H1 (cell line): ENCODE measurements at regions not wholly inside any gene's neighbourhood (a gene's known extent, or its start where the extent isn't known, plus 50 kb on each side); places are given as distances from the start of the nearest gene placed in this dataset.

ENCODE experiments used
- CTCF ChIA-PET: fragments of 300-600 bp; sonication (Branson Sonifier 250); formaldehyde crosslinking; loops from one replicate; lab custom pipeline; 2021; ENCODE audit not compliant: partially characterized antibody; lab: Charles Lee
- POLR2A ChIA-PET: fragments of 300-600 bp; sonication (Branson Sonifier 250); formaldehyde crosslinking; loops from one replicate; lab custom pipeline; 2021; ENCODE audit warnings: inconsistent platforms; ENCODE audit not compliant: partially characterized antibody; lab: Charles Lee
- DNase-seq, 2 experiments: peaks; one replicate each; pipeline versions ENCODE4 v3.0.0 to v3.0.0-alpha.2; 2010 to 2022; ENCODE audit warnings: low spot score in 2 of 2, low read depth in 1 of 2, mixed read lengths in 1 of 2
- FAIRE-seq: peaks from 2 replicates; lab custom pipeline; 2011; peaks lifted over from hg19 to GRCh38; lab: Jason Lieb, UNC
- H2AFZ ChIP-seq: 2 replicates; pipeline ENCODE4 v1.8.1; 2012; ENCODE audit warnings: low read length, inconsistent platforms
- H2AK5ac ChIP-seq: 2 replicates; pipeline ENCODE4 v1.6.1; 2013; ENCODE audit warnings: low read depth, low read length
- H2BK120ac ChIP-seq: replicated peaks from 2 replicates; pipeline ENCODE3; 2013; ENCODE audit warnings: low read depth, low read length, inconsistent platforms
- H2BK12ac ChIP-seq: 2 replicates; pipeline ENCODE4 v1.6.1; 2013; ENCODE audit warnings: low read depth, low read length
- H2BK15ac ChIP-seq: 2 replicates; pipeline ENCODE4 v1.6.1; 2013; ENCODE audit warnings: low read length
- H2BK20ac ChIP-seq: 2 replicates; pipeline ENCODE4 v1.6.1; 2013; ENCODE audit warnings: low read length
- H2BK5ac ChIP-seq: 2 replicates; pipeline ENCODE4 v1.6.1; 2013; ENCODE audit warnings: low read depth, low read length
- H3K14ac ChIP-seq: 2 replicates; pipeline ENCODE4 v1.6.1; 2013; ENCODE audit warnings: inconsistent platforms; ENCODE audit not compliant: insufficient read length
- H3K18ac ChIP-seq: 2 replicates; pipeline ENCODE4 v1.6.1; 2013; ENCODE audit warnings: low read length; ENCODE audit errors: extremely low read depth
- H3K23ac ChIP-seq: 2 replicates; pipeline ENCODE4 v1.6.1; 2013; ENCODE audit warnings: inconsistent platforms; ENCODE audit not compliant: insufficient read length
- H3K23me2 ChIP-seq: 2 replicates; pipeline ENCODE4 v1.6.1; 2013; ENCODE audit warnings: low read depth, low read length
- H3K27ac ChIP-seq: 2 replicates; pipeline ENCODE4 v1.6.1; 2011; ENCODE audit warnings: low read depth, low read length, inconsistent platforms
- H3K27me3 ChIP-seq, 4 experiments: replicated peaks in 1 of 4; 1 replicate in 1 of 4; 2 replicates in 3 of 4; pipeline versions ENCODE4 v1.6.1 to v1.8.1; 2011 to 2013; ENCODE audit warnings: low read length in 3 of 4, mild to moderate bottlenecking in 3 of 4, inconsistent platforms in 2 of 4, mixed read lengths in 2 of 4, moderate library complexity in 1 of 4; ENCODE audit not compliant: control insufficient read depth in 3 of 4, insufficient read depth in 3 of 4; ENCODE audit errors: extremely low read depth in 1 of 4
- H3K36me3 ChIP-seq, 4 experiments: 2 replicates each; pipeline versions ENCODE4 v1.6.1 to v1.8.1; 2011 to 2013; ENCODE audit warnings: mild to moderate bottlenecking in 4 of 4, low read length in 3 of 4, moderate library complexity in 2 of 4, control low read depth in 1 of 4, inconsistent platforms in 1 of 4; ENCODE audit not compliant: insufficient read depth in 4 of 4, control insufficient read depth in 2 of 4
- H3K4ac ChIP-seq: replicated peaks from 2 replicates; pipeline ENCODE3; 2013; ENCODE audit warnings: low read length, low read depth, mixed read lengths, inconsistent platforms; ENCODE audit not compliant: insufficient read length
- H3K4me1 ChIP-seq, 4 experiments: replicated peaks in 1 of 4; 1 replicate in 1 of 4; 2 replicates in 3 of 4; pipeline versions ENCODE4 v1.6.1 to v1.8.1; 2011 to 2013; ENCODE audit warnings: low read length in 3 of 4, inconsistent platforms in 2 of 4, mixed read lengths in 1 of 4; ENCODE audit not compliant: insufficient read depth in 4 of 4, control insufficient read depth in 3 of 4
- H3K4me2 ChIP-seq, 2 experiments: 2 replicates each; pipeline versions ENCODE4 v1.6.1 to v1.8.1; 2011 to 2013; ENCODE audit warnings: low read depth in 2 of 2, low read length in 2 of 2, control low read depth in 1 of 2, inconsistent platforms in 1 of 2, mild to moderate bottlenecking in 1 of 2; ENCODE audit not compliant: insufficient read depth in 1 of 2
- H3K4me3 ChIP-seq, 4 experiments: fragments of 200-600, 300-600 bp in 1 of 4; sonication (generic), shearing (Covaris generic), sonication (Bioruptor Twin) in 1 of 4; 2 replicates each; pipeline versions ENCODE4 v1.5.1 to v1.8.1; 2011 to 2016; ENCODE audit warnings: low read length in 4 of 4, low read depth in 3 of 4, control low read depth in 2 of 4, inconsistent platforms in 2 of 4, mild to moderate bottlenecking in 2 of 4, mixed read lengths in 1 of 4, moderate library complexity in 1 of 4; ENCODE audit not compliant: insufficient read depth in 2 of 4; ENCODE audit errors: extremely low read depth in 1 of 4
- H3K56ac ChIP-seq: replicated peaks from 2 replicates; pipeline ENCODE3; 2013; ENCODE audit warnings: low read depth, mild to moderate bottlenecking, mixed read lengths, low read length, inconsistent platforms; ENCODE audit not compliant: insufficient read length
- H3K79me1 ChIP-seq: 2 replicates; pipeline ENCODE4 v1.6.1; 2013; ENCODE audit warnings: low read depth, low read length, control low read depth
- H3K79me2 ChIP-seq, 2 experiments: 2 replicates each; pipeline versions ENCODE4 v1.6.1 to v1.8.1; 2012 to 2013; ENCODE audit warnings: low read length in 2 of 2, mild to moderate bottlenecking in 2 of 2, inconsistent platforms in 1 of 2; ENCODE audit not compliant: insufficient read depth in 2 of 2, control insufficient read depth in 1 of 2
- H3K9ac ChIP-seq, 4 experiments: replicated peaks in 1 of 4; 1 replicate in 1 of 4; 2 replicates in 3 of 4; pipeline versions ENCODE4 v1.6.1 to v1.8.1; 2011 to 2013; ENCODE audit warnings: low read depth in 3 of 4, low read length in 3 of 4, control low read depth in 2 of 4, mild to moderate bottlenecking in 2 of 4, moderate library complexity in 2 of 4, inconsistent platforms in 1 of 4; ENCODE audit errors: extremely low read depth in 1 of 4
- H3K9me3 ChIP-seq, 2 experiments: 2 replicates each; pipeline versions ENCODE4 v1.6.1 to v1.8.1; 2012 to 2013; ENCODE audit warnings: mild to moderate bottlenecking in 2 of 2, moderate library complexity in 2 of 2, control low read depth in 1 of 2, inconsistent platforms in 1 of 2, low read depth in 1 of 2, low read length in 1 of 2, mixed read lengths in 1 of 2; ENCODE audit not compliant: insufficient read depth in 2 of 2
- H4K20me1 ChIP-seq, 2 experiments: replicated peaks in 1 of 2; 2 replicates each; pipeline versions ENCODE3 to v1.8.1; 2011 to 2013; ENCODE audit warnings: inconsistent platforms in 2 of 2, low read length in 2 of 2, mild to moderate bottlenecking in 1 of 2; ENCODE audit not compliant: insufficient read depth in 2 of 2, control insufficient read depth in 1 of 2
- H4K5ac ChIP-seq: 2 replicates; pipeline ENCODE4 v1.6.1; 2013; ENCODE audit warnings: low read length, low read depth, mixed read lengths, inconsistent platforms; ENCODE audit not compliant: insufficient read length
- H4K8ac ChIP-seq: 2 replicates; pipeline ENCODE4 v1.8.0; 2013; ENCODE audit warnings: mild to moderate bottlenecking, moderate library complexity, low read length, inconsistent platforms; ENCODE audit not compliant: insufficient read depth; ENCODE audit errors: extremely low read depth
- H4K91ac ChIP-seq: replicated peaks from 2 replicates; pipeline ENCODE3; 2013; ENCODE audit warnings: low read length, mixed read lengths, inconsistent platforms; ENCODE audit not compliant: insufficient read length
- ASH2L ChIP-seq: fragments of 200-600, 300-600 bp; sonication (generic); IDR thresholded peaks from one replicate; pipeline ENCODE4 v1.7.1; 2017; ENCODE audit warnings: low read length
- MAX ChIP-seq: IDR thresholded peaks from 2 replicates; pipeline ENCODE4 v1.6.1; 2012; ENCODE audit warnings: inconsistent platforms
- POLR2A ChIP-seq, 2 experiments: IDR thresholded peaks; 1 replicate in 1 of 2; 2 replicates in 1 of 2; pipeline ENCODE4 v1.6.1; 2011; ENCODE audit warnings: low read depth in 2 of 2, low read length in 2 of 2, mild to moderate bottlenecking in 2 of 2; ENCODE audit errors: control extremely low read depth in 1 of 2
- RBBP5 ChIP-seq: IDR thresholded peaks from 2 replicates; pipeline ENCODE4 v1.7.1; 2012; ENCODE audit warnings: low read depth, mild to moderate bottlenecking, inconsistent platforms, low read length, moderate library complexity, borderline replicate concordance
- TCF12 ChIP-seq: IDR thresholded peaks from 2 replicates; pipeline ENCODE4 v1.6.1; 2011; ENCODE audit warnings: low read depth, mild to moderate bottlenecking, low read length
- WGBS, 2 experiments: shearing (Covaris generic) in 1 of 2; methylation state at CpG; one replicate each; pipeline versions ENCODE4 v1.1.6 to v1.1.7; 2013 to 2015; ENCODE audit warnings: low lambda C conversion rate in 2 of 2, mixed read lengths in 2 of 2, inconsistent platforms in 1 of 2, low coverage in 1 of 2, missing lambda C conversion rate in 1 of 2; ENCODE audit not compliant: insufficient replicate concordance in 2 of 2, insufficient coverage in 1 of 2, insufficient read length in 1 of 2; ENCODE audit errors: extremely low coverage in 1 of 2, missing lambda C conversion rate in 1 of 2; 5-methylcytosine and 5-hydroxymethylcytosine counted together

- CTCF ChIA-PET = interaction anchor here (1.1 to 2.1 kb wide), 4 partner anchors 14 to 246 kb away, joined by 3 to 6 read pairs (median 4); no protein-coding TSS in a partner anchor
- TF ChIP-seq MAX (no peak), POLR2A (IDR thresholded peaks at IDR 0.05; ENCODE audit: control extremely low read depth in 1 of 2, low read depth in 2 of 2, low read length in 2 of 2) (no peak), ASH2L (no peak), TCF12 (no peak), RBBP5 (no peak)
- TF ChIP-seq, all 59 proteins: peak for 0
- Histone ChIP-seq H2BK12ac (no peak overlapping the region), H3K23ac (no peak overlapping the region), H2AFZ (no peak overlapping the region), H2BK5ac (no peak overlapping the region), H4K5ac (no peak overlapping the region), H3K14ac (no peak overlapping the region), H4K20me1 (no peaks in the 10 kb centered on the region), H4K8ac (no peak overlapping the region), H3K27me3 (no peaks in the 10 kb centered on the region), H2BK120ac (no peak overlapping the region), H3K79me2 (no peaks in the 10 kb centered on the region), H2AK5ac (no peak overlapping the region), H3K56ac (no peak overlapping the region), H3K79me1 (no peaks in the 10 kb centered on the region), H3K4me1 (no peaks in the 10 kb centered on the region), H3K23me2 (no peaks in the 10 kb centered on the region), H3K4me2 (no peak overlapping the region), H3K4ac (no peak overlapping the region), H2BK15ac (no peak overlapping the region), H3K4me3 (no peak overlapping the region), H2BK20ac (0 out of 2 replicates have a peak overlapping the region, but pooled peaks have one; percentile 36), H3K9ac (no peak overlapping the region), H3K36me3 (no peaks in the 10 kb centered on the region), H4K91ac (no peak overlapping the region), H3K27ac (no peak overlapping the region), H3K9me3 (no peaks in the 10 kb centered on the region), H3K18ac (no peak overlapping the region)
- no peak for DNase-seq
- POLR2A ChIA-PET = no interaction called here
- no peak for FAIRE-seq
- WGBS, 2 experiments = 84% methylated on average over 2 of the region's 2 CpGs; no CpG with 5 or more reads in 1 of the 2 experiments
These were observed 227.9 kb downstream of the KTN1 start for GRCh38 chr14:55807881-55808379.
